DND-41 (cell line): ENCODE measurements at regions not wholly inside any gene's neighbourhood (a gene's known extent, or its start where the extent isn't known, plus 50 kb on each side); places are given as distances from the start of the nearest gene placed in this dataset.

Experiments
- ATAC-seq: fragments of 200-7000 bp; cut with Tn5 transposase; 3 replicates; pipeline ENCODE4 v1.9.1; 2021; ENCODE audit warnings: low read depth; ENCODE audit not compliant: insufficient read depth
- DNase-seq: peaks from one replicate; pipeline ENCODE4 v3.0.0-alpha.2; 2020
- H2AFZ ChIP-seq: 2 replicates; pipeline ENCODE4 v1.6.0; 2012; ENCODE audit warnings: low read depth, low read length
- H3K27ac ChIP-seq: 2 replicates; pipeline ENCODE4 v1.5.1; 2012; ENCODE audit warnings: low read length, inconsistent platforms
- H3K27me3 ChIP-seq: fragments of 200-600 bp; sonication (generic); 2 replicates; pipeline ENCODE4 v1.6.0; 2012; ENCODE audit warnings: low read length, mild to moderate bottlenecking, inconsistent platforms; ENCODE audit not compliant: insufficient read depth, poor library complexity
- H3K36me3 ChIP-seq: 2 replicates; pipeline ENCODE4 v1.5.1; 2012; ENCODE audit warnings: low read length, inconsistent platforms; ENCODE audit not compliant: insufficient read depth
- H3K4me1 ChIP-seq: 2 replicates; pipeline ENCODE4 v1.5.1; 2012; ENCODE audit warnings: mild to moderate bottlenecking, low read length; ENCODE audit not compliant: insufficient read depth
- H3K4me2 ChIP-seq: 2 replicates; pipeline ENCODE4 v1.6.0; 2012; ENCODE audit warnings: mild to moderate bottlenecking, moderate library complexity, low read length, inconsistent platforms; ENCODE audit not compliant: insufficient read depth
- H3K4me3 ChIP-seq, 2 experiments: fragments of 200-600 bp in 1 of 2; shearing (Covaris generic) in 1 of 2; 2 replicates each; pipeline ENCODE4 v1.5.1; 2012 to 2016; ENCODE audit warnings: inconsistent platforms in 2 of 2, low read length in 2 of 2, mild to moderate bottlenecking in 2 of 2, low read depth in 1 of 2, moderate library complexity in 1 of 2
- H3K79me2 ChIP-seq: 2 replicates; pipeline ENCODE4 v1.6.0; 2012; ENCODE audit warnings: low read length, inconsistent platforms; ENCODE audit not compliant: insufficient read depth
- H3K9ac ChIP-seq: 2 replicates; pipeline ENCODE4 v1.6.0; 2012; ENCODE audit warnings: low read depth, mild to moderate bottlenecking, inconsistent platforms, low read length, moderate library complexity
- H3K9me3 ChIP-seq: 2 replicates; pipeline ENCODE4 v1.5.1; 2012; ENCODE audit warnings: low read length, moderate library complexity, mild to moderate bottlenecking, inconsistent platforms; ENCODE audit not compliant: insufficient read depth, severe bottlenecking
- H4K20me1 ChIP-seq: 2 replicates; pipeline ENCODE4 v1.6.0; 2012; ENCODE audit warnings: low read length; ENCODE audit not compliant: insufficient read depth
- CTCF ChIP-seq: IDR thresholded peaks from 2 replicates; pipeline ENCODE4 v1.5.1; 2012; ENCODE audit warnings: borderline replicate concordance, low read length, moderate library complexity, mild to moderate bottlenecking; ENCODE audit not compliant: poor library complexity, severe bottlenecking; ENCODE audit errors: extremely low read depth
- EZH2 ChIP-seq: IDR thresholded peaks from 3 replicates; pipeline ENCODE4 v1.6.1; 2012; ENCODE audit warnings: borderline replicate concordance, low read depth, mild to moderate bottlenecking, moderate library complexity, low read length, inconsistent platforms; ENCODE audit not compliant: severe bottlenecking

GRCh38 chr4:176925962-176926361 lies 133.2 kb upstream of the VEGFC start:
- H3K4me1 ChIP-seq, result no peaks in the 10 kb centered on the region
- DNase-seq (no peak), ATAC-seq (no peak)
- TF ChIP-seq CTCF (no peak), EZH2 (no peak)
- no peaks in the 10 kb centered on the region for H4K20me1 ChIP-seq
- no peak overlapping the region for H3K9ac ChIP-seq
- H3K9me3 ChIP-seq, result no peaks in the 10 kb centered on the region
- H3K27ac ChIP-seq, result no peak overlapping the region
- no peaks in the 10 kb centered on the region for H3K79me2 ChIP-seq
- no peaks in the 10 kb centered on the region for H3K27me3 ChIP-seq
- H3K4me2 ChIP-seq, result no peak overlapping the region
- H3K4me3 ChIP-seq, result no peak overlapping the region
- no peak overlapping the region for H2AFZ ChIP-seq
- no peaks in the 10 kb centered on the region; the same call in 1 of the 2 replicates for H3K36me3 ChIP-seq

DNA sequence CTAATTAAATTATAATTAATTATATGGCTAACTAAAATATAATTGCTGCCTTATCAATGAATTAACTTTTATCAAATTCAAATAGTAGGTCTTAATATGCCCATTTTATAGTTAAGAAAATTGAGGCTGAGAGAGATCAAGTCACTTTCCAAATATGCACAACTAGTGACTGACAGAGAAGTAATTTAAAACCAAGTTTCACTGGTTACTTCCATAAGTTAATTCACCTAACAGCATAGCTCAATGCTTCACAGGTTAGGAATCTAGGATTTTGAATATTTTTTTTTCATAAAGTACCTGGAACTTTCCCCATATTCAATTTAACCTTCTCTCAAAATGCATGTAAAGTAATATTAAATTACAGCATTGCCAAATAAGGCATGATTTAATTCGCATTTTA lies 134.4 kb upstream of the VEGFC start:
- DNase-seq, result no peak
- no peak overlapping the region for H3K4me3 ChIP-seq
- H3K9me3 ChIP-seq, result no peaks in the 10 kb centered on the region
- H3K9ac ChIP-seq, result no peak overlapping the region
- H2AFZ ChIP-seq, result no peak overlapping the region
- H3K36me3 ChIP-seq, result no peaks in the 10 kb centered on the region; the same call in 1 of the 2 replicates
- no peaks in the 10 kb centered on the region for H4K20me1 ChIP-seq
- no peaks in the 10 kb centered on the region for H3K4me1 ChIP-seq
- ATAC-seq, result no peak
- no peak for TF ChIP-seq EZH2
- TF ChIP-seq CTCF, result no peak
- no peaks in the 10 kb centered on the region for H3K27me3 ChIP-seq
- no peak overlapping the region for H3K4me2 ChIP-seq
- no peaks in the 10 kb centered on the region for H3K79me2 ChIP-seq
- no peak overlapping the region for H3K27ac ChIP-seq

DNA sequence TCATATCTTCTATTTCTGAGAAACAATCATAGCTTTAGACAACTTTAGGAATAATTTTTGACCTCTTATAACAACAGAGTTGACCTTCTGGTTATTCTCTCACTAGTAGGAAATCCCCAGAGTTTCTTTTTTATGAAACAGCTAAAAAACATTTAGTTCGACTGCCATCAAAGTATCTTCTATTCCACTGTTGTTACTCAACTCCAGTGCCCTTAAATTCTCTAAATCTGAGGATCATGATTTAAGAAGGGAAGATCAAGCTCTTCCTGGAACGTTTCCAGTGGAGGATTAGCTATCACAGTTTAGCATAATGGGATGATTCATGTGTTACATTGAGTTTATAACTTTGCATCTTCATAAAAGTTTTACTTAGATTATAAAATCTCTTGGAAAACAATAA lies 134.9 kb upstream of the VEGFC start:
- no peak for DNase-seq
- Histone ChIP-seq H3K4me1 (no peaks in the 10 kb centered on the region), H3K9ac (no peak overlapping the region)

More for the DNA sequence above, 134.9 kb upstream of the VEGFC start:
- no peak overlapping the region for H3K27ac ChIP-seq
- no peaks in the 10 kb centered on the region; the same call in 1 of the 2 replicates for H3K36me3 ChIP-seq
- H3K4me3 ChIP-seq, result no peak overlapping the region
- TF ChIP-seq EZH2 (no peak), CTCF (no peak)
- no peak overlapping the region for H3K4me2 ChIP-seq
- no peak overlapping the region for H2AFZ ChIP-seq
- H3K79me2 ChIP-seq, result no peaks in the 10 kb centered on the region
- no peaks in the 10 kb centered on the region for H3K9me3 ChIP-seq
- H4K20me1 ChIP-seq, result no peaks in the 10 kb centered on the region
- H3K27me3 ChIP-seq, result no peaks in the 10 kb centered on the region
- no peak for ATAC-seq
